HG03280 (cell line): ENCODE measurements at regions not wholly inside any gene's neighbourhood (a gene's known extent, or its start where the extent isn't known, plus 50 kb on each side); places are given as distances from the start of the nearest gene placed in this dataset.

ENCODE experiments used
- ATAC-seq: cut with Tn5 transposase; IDR thresholded peaks from one replicate; pipeline ENCODE4 v1.9.1; 2021; ENCODE audit warnings: mild to moderate bottlenecking, moderate library complexity; ENCODE audit not compliant: unreplicated experiment

DNA sequence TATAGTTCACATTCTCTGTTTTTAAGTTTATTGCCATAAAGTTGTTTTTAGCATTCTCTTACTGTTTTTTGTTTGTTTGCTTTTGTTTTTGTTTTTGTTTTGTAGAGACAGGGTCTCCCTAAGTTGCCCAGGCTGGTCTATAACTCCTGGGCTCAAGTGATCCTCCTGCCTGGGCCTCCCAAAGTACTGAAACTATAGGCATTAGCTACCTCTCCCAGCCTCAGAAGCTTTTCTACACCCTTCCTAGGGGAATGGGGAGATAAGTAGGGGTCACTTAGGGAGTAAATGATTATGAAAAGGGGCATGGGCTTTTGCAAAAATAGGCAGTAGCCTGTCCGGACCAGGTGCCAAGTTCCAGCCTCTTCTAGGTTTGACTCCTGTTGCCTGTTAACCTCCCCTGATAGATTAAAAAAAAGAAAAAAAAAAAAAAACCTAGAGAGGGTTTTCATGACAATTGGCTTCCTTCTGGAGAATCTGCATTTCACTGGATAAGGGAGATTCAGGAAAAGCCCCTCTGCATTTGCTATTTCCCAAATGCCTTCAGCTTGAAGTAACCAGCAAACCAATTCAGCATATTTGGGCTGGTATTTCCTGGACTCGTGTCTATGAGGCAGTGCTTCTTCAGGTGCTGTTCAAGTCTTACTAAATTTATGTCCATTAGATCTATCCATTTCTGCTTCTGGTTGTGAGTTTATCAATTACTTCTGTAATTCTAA is 216.8 kb downstream of the TM9SF2 start:
- ATAC-seq: no peak

DNA sequence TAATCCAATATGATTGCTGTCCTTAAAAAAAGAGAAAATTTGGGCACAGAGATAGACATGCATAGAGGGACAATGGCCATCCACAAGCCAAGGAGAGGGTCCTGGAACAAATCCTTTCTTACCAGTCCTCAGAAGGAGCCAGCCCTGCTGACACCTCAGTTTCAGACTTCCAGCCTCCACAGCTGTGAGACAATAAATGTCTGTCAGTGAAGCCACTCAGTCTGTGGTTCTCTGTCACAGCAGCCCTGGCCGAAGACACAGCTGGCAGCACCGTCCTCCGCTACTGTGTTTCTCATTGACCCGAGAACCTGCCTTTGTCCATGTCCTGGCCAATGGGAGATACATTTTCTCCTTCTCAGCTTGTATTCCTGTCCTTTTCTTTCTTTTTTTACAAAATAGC is 207.9 kb downstream of the TM9SF2 start:
- ATAC-seq: no peak

DNA sequence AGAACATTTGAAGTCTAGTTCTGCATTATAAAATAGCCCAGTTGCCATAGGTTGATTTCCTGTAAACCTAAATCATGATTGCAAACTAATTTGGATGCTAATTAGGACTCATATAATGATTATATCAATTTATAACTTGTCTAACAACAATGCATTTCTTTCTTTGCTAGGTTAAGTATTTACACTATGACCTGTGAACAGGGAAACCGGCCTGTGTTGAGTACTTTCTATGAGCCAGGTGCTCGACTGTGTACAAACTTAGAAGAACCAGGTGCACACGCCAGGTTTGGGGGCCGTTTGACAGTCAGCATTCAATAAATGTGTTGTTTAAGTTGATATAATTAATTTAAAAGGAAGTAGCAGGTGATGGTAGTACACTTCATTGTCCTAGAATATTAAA is 203.1 kb downstream of the TM9SF2 start:
- ATAC-seq: no peak

- ATAC-seq: no peak
Measured at GRCh38 chr13:99703908-99704307, 202.6 kb downstream of the TM9SF2 start.

- ATAC-seq: no peak
Measured at GRCh38 chr13:99702687-99703319, 201.5 kb downstream of the TM9SF2 start.

- ATAC-seq: no peak
Measured at GRCh38 chr13:99700468-99700867, 199.2 kb downstream of the TM9SF2 start.

GRCh38 chr13:99698816-99699099 is 197.5 kb downstream of the TM9SF2 start:
- ATAC-seq: no peak

DNA sequence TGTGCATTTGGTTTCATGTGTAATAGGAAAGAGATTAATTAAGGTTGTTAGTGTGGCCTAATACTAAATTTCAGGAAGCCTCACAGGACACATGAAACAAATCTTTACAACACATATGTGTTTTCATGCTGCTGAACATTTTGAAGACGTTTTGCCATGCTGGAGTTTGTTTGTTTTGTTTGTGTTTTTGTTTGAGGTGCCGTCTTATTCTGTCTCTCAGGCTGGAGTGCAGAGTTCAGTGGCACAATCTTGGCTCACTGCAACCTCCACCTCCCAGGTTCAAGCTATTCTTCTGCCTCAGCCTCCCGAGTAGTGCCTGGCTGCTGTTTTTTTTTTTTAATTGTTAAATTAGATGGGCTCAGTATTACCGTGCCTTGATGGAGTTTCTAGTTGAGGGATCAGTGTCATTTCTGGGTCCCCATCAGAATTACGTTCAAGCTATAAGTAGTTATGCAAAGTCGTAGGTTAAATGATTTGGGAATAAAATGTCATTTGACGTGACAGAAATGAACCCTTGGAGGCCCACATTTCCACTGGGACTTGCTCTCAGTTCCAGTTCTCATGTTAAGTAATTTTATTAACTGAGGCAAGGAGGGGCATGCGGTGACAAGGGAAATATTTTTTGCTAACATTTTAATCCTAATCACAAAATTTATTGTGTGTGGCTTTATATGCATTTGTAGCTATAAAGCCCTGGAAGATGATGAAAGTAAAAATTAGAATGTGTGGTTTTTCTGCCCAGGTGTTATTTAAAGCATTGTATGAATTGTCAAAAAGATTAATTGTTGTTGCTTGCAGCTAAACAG is 196.9 kb downstream of the TM9SF2 start:
- ATAC-seq: no peak

DNA sequence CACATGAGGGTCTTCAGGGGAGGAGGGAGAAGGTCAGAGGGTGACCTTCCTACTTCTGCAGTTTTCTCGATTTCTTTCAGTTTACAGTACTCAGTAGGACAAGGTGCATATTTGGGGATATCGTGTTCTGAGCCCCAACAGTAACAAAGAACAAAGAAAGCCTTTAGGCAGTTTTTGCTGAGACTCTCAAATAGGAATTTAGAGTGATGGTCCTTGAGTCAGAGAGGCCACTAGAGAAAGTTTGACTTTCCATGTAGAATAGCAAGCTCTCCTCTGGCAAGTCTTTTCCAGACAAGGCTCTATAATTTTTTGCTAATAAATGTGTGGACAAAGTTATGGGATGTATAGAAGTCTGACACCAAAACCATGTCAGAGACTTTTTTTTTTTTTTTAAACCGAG is 194.6 kb downstream of the TM9SF2 start:
- no peak for ATAC-seq

GRCh38 chr13:99693852-99694611 is 192.8 kb downstream of the TM9SF2 start:
- ATAC-seq: no peak

DNA sequence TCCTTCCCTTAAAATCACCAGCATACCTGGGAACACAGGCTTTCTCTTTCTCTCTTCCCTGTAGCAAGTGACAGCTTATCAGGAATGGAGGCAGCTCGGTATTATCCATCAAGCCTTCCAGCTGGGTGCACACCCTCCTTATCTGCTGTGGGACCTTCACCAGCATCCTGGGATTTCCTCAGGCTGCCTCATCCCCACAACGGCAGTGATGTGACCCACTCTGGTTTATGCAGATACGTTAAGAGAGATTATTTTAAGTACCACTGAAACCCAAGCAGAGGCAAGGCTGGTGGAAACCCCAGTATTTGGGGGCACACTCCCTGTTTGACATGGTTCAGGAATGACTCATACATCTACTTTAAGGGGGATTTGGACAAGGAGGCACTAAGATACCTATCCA is 192.1 kb downstream of the TM9SF2 start:
- no peak for ATAC-seq

- ATAC-seq: no peak
Measured at GRCh38 chr13:99692854-99693253, 191.6 kb downstream of the TM9SF2 start.

GRCh38 chr13:99691552-99691951 is 190.3 kb downstream of the TM9SF2 start:
- no peak for ATAC-seq

DNA sequence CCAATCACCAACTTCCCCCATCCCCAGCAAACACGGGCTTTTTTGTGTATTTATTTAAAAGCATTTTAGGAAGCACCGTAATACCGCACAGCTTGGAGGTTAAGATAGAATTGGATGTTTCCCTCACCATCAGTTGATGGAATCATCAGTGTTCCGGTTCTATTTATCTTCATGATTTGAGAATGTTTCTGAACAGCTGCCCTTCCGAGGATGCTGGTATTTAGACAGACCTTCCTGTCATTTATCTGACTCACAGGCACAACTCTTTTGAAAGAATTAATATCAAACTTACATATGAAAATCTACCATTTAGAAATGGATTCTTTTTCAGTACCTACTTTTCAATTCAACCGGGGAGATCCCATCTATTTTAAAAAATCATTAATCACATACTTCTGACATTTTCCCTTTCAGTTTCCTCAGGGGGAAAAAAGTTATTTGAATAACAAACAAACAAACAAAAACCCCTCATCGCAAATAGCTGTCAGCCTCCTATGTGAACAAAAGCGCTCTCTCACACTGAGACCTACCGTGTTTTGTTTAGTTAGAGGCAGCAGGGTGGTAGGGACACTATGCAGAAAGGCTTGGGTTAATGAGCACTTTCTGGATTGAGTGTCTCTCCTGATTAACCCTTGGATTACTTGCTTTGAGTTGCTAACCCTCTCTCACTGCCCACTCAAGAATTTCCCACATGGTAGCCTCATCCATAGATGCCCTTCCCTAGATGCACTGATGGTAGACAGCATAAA is 189.3 kb downstream of the TM9SF2 start:
- ATAC-seq: no peak

DNA sequence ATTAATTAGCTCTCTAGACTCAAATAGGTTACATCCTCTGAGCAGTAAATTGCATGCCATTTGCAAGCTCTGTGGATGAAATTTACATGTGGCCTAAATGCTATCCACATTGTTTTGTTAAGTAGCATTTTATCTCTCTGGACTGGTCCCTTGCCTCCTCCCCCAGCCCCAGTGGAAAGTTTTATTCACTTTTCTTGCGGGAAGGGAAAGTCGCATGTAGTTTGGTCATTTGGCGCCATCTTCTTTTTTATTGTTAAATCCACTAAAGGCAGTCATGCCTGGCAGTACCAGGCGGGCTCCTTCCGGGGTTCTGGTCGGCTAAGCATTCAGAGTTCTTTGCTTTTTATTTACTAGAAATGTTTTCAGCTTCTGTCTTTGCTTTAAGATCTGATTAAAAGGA is 188.7 kb downstream of the TM9SF2 start:
- ATAC-seq: no peak

DNA sequence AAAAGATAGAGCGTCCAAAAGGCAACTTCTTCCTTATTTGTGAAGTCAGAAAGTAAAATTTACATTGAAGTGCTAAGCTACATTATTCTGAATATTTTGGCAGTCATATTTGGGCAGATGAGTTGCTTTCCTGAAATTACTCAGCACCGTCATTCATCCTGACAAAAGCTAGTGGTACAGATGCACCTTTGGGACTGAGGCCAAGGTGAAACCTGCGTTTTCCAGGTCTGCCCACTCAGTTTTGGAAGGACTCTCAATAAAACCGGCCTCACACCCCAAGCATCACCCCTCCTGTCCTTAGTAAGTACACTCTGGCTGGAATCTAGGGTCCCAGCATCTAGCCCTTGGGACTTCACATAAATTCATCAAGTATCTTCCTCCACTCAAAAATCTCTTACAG is 187.5 kb downstream of the TM9SF2 start:
- ATAC-seq: no peak

DNA sequence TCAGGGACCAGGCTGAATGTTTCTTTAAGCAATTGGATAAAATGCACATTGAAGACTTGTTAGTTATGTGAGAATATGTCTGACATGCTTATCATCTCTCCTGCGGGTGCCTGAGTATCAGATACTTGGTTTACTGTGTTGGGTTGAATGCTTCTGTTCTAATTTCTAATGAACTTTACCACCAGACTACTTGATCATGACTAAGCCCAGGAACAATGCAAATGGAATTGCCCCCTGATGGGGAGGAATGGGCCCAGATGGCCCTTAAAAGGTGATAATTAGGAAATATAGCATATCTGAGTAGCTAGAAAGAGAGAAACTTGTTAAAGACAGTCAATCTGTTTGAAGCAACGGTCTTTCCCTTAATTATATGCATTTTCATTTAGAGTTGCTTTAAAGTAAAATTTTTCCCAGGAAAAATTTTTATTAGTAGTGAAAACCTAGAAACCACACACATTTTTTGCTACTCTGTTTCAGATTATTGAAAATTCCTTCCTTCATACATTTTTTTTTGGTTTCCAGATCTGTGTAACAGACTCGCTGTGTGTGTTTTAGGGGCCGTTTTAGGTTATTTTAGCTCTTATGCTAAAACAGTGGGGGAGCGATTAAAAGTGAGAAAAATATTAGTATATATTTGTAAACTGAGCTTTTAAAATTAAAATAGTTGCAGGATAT is 186.6 kb downstream of the TM9SF2 start:
- ATAC-seq: no peak

- ATAC-seq: no peak
Measured at GRCh38 chr13:99686944-99687411, 185.7 kb downstream of the TM9SF2 start.

GRCh38 chr13:99686157-99686572 is 184.9 kb downstream of the TM9SF2 start:
- no peak for ATAC-seq

DNA sequence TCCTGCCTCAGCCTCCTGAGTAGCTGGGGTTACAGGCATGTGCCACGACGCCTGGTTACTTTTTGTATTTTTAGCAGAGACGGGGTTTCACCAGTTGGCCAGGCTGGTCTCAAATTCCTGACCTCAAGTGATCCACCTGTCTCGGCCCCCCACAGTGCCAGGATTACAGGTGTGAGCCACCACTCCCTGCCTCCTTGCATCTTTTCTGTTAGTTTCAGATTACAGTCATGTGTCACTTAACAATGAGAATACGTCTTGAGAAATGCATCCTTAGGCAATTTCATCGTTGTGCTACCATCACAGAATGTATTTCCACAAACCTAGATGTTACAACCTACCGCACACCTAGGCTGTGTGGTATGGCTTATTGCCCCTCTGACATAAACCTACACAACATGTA is 180.4 kb downstream of the TM9SF2 start:
- no peak for ATAC-seq
